Muscle of arm (tissue), 1 donor: ENCODE measurements at regions not wholly inside any gene's neighbourhood (a gene's known extent, or its start where the extent isn't known, plus 50 kb on each side); places are given as distances from the start of the nearest gene placed in this dataset.

Experiments
- DNase-seq: peaks from one replicate; pipeline ENCODE4 v3.0.0-alpha.2; 2013

GRCh38 chr6:43873806-43874714 lies 104.0 kb downstream of the VEGFA start:
- no peak for DNase-seq

GRCh38 chr6:43871933-43872332 lies 101.9 kb downstream of the VEGFA start:
- no peak for DNase-seq

GRCh38 chr6:43871284-43871683 lies 101.3 kb downstream of the VEGFA start:
- DNase-seq = no peak

GRCh38 chr6:43870660-43871061 lies 100.7 kb downstream of the VEGFA start:
- DNase-seq = no peak

- no peak for DNase-seq
These were observed 100.0 kb downstream of the VEGFA start for GRCh38 chr6:43869792-43870659.

- no peak for DNase-seq
These were observed 99.2 kb downstream of the VEGFA start for GRCh38 chr6:43869079-43869710.

- no peak for DNase-seq
These were observed 98.5 kb downstream of the VEGFA start for GRCh38 chr6:43868467-43868866.

GRCh38 chr6:43867996-43868395 lies 98.0 kb downstream of the VEGFA start:
- DNase-seq = no peak

- DNase-seq = no peak
These were observed 97.2 kb downstream of the VEGFA start for GRCh38 chr6:43867246-43867645.

GRCh38 chr6:43865932-43866645 lies 96.1 kb downstream of the VEGFA start:
- peak; percentile 32 for DNase-seq

- DNase-seq = no peak
These were observed 95.1 kb downstream of the VEGFA start for GRCh38 chr6:43865086-43865485.

- DNase-seq = no peak
These were observed 92.9 kb downstream of the VEGFA start for GRCh38 chr6:43862925-43863324.

- DNase-seq = no peak
These were observed 91.3 kb downstream of the VEGFA start for GRCh38 chr6:43861212-43861894.

GRCh38 chr6:43860285-43860684 lies 90.3 kb downstream of the VEGFA start:
- DNase-seq = no peak

- DNase-seq = no peak
These were observed 89.2 kb downstream of the VEGFA start for GRCh38 chr6:43859213-43859612.

- DNase-seq = no peak
These were observed 88.4 kb downstream of the VEGFA start for GRCh38 chr6:43858161-43859153.

- DNase-seq = no peak
These were observed 86.2 kb downstream of the VEGFA start for GRCh38 chr6:43856005-43856765.

- DNase-seq = no peak
These were observed 85.2 kb downstream of the VEGFA start for GRCh38 chr6:43855247-43855646.

- no peak for DNase-seq
These were observed 83.1 kb downstream of the VEGFA start for GRCh38 chr6:43853066-43853650.
